ENCODE measurements at regions not wholly inside any gene's neighbourhood (a gene's known extent, or its start where the extent isn't known, plus 50 kb on each side); places are given as distances from the start of the nearest gene placed in this dataset.

GRCh38 chr2:49222975-49223528 is 68.7 kb upstream of the FSHR start:
- TF ChIP-seq, protein P1, sequence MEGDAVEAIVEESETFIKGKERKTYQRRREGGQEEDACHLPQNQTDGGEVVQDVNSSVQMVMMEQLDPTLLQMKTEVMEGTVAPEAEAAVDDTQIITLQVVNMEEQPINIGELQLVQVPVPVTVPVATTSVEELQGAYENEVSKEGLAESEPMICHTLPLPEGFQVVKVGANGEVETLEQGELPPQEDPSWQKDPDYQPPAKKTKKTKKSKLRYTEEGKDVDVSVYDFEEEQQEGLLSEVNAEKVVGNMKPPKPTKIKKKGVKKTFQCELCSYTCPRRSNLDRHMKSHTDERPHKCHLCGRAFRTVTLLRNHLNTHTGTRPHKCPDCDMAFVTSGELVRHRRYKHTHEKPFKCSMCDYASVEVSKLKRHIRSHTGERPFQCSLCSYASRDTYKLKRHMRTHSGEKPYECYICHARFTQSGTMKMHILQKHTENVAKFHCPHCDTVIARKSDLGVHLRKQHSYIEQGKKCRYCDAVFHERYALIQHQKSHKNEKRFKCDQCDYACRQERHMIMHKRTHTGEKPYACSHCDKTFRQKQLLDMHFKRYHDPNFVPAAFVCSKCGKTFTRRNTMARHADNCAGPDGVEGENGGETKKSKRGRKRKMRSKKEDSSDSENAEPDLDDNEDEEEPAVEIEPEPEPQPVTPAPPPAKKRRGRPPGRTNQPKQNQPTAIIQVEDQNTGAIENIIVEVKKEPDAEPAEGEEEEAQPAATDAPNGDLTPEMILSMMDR (IDR thresholded peaks at IDR 0.05; ENCODE audit: control insufficient read depth, extremely low read depth, insufficient read depth): no peak
- DNase-seq (ENCODE audit: low read depth): no peak
- no peak overlapping the region for H3K4me3 ChIP-seq (ENCODE audit: low read depth, low read length)

DNA sequence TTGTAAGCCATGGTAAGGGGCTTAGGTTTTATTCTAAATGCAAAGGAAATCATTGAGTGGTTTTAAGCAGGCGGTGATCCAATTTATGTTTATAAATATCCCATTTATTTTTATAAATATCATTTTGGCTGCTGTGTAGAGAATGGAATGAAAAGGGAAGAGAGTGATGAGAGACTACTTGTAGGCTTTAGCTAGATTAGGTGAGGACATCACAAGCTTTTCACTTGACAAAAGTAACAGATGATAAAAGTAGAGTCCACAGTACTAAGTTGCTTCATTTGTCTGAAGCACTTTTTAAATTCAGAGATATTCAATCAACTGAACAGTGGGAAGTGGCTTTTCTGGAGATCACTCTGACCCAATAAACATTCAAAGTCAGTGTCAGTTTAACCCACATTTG is 65.4 kb upstream of the FSHR start:
- H3K4me3 ChIP-seq (ENCODE audit: low read depth, low read length): no peak overlapping the region
- no peak for DNase-seq (ENCODE audit: low read depth)
- TF ChIP-seq, protein P1 (IDR thresholded peaks at IDR 0.05; ENCODE audit: control insufficient read depth, extremely low read depth, insufficient read depth): no peak

- TF ChIP-seq, protein P1 (IDR thresholded peaks at IDR 0.05; ENCODE audit: control insufficient read depth, extremely low read depth, insufficient read depth): no peak
- H3K4me3 ChIP-seq (ENCODE audit: low read depth, low read length): no peak overlapping the region
- DNase-seq (ENCODE audit: low read depth): no peak
Observed at GRCh38 chr2:49210191-49210590, 55.9 kb upstream of the FSHR start.

- no peak overlapping the region for H3K4me3 ChIP-seq (ENCODE audit: low read depth, low read length)
- TF ChIP-seq, protein P1 (IDR thresholded peaks at IDR 0.05; ENCODE audit: control insufficient read depth, extremely low read depth, insufficient read depth): no peak
- DNase-seq (ENCODE audit: low read depth): no peak
Observed at GRCh38 chr2:49207204-49207603, 52.9 kb upstream of the FSHR start.

All from LNCaP clone FGC (cell line).